ENCODE measurements at regions not wholly inside any gene's neighbourhood (a gene's known extent, or its start where the extent isn't known, plus 50 kb on each side); places are given as distances from the start of the nearest gene placed in this dataset.

- no peak for DNase-seq (ENCODE audit: low read depth)
These were observed 951.7 kb upstream of the LCORL start for GRCh38 chr4:18973296-18973695.

GRCh38 chr4:18961879-18962278 lies 940.3 kb upstream of the LCORL start:
- no peak for DNase-seq (ENCODE audit: low read depth)

- no peak for DNase-seq (ENCODE audit: low read depth)
These were observed 939.7 kb upstream of the LCORL start for GRCh38 chr4:18961266-18961665.

- DNase-seq (ENCODE audit: low read depth), result peak; percentile 90
These were observed 936.2 kb upstream of the LCORL start for GRCh38 chr4:18957716-18958115.

GRCh38 chr4:18954538-18954937 lies 933.0 kb upstream of the LCORL start:
- peak; percentile 95 for DNase-seq (ENCODE audit: low read depth)

GRCh38 chr4:18953613-18954012 lies 932.1 kb upstream of the LCORL start:
- DNase-seq (ENCODE audit: low read depth), result no peak

- DNase-seq (ENCODE audit: low read depth), result no peak
These were observed 923.9 kb upstream of the LCORL start for GRCh38 chr4:18945464-18945863.

- DNase-seq (ENCODE audit: low read depth), result no peak
These were observed 921.3 kb upstream of the LCORL start for GRCh38 chr4:18942874-18943273.

GRCh38 chr4:18938343-18939099 lies 917.0 kb upstream of the LCORL start:
- peak; percentile 97 for DNase-seq (ENCODE audit: low read depth)

- DNase-seq (ENCODE audit: low read depth), result peak; percentile 26
These were observed 916.2 kb upstream of the LCORL start for GRCh38 chr4:18937746-18938145.

GRCh38 chr4:18937080-18937479 lies 915.5 kb upstream of the LCORL start:
- no peak for DNase-seq (ENCODE audit: low read depth)

GRCh38 chr4:18935659-18936345 lies 914.2 kb upstream of the LCORL start:
- peak; percentile 93 for DNase-seq (ENCODE audit: low read depth)

GRCh38 chr4:18934197-18934596 lies 912.6 kb upstream of the LCORL start:
- DNase-seq (ENCODE audit: low read depth), result no peak

- DNase-seq (ENCODE audit: low read depth), result no peak
These were observed 911.3 kb upstream of the LCORL start for GRCh38 chr4:18932730-18933339.

GRCh38 chr4:18931643-18932377 lies 910.3 kb upstream of the LCORL start:
- no peak for DNase-seq (ENCODE audit: low read depth)

GRCh38 chr4:18930487-18930886 lies 908.9 kb upstream of the LCORL start:
- DNase-seq (ENCODE audit: low read depth), result no peak

- peak; percentile 3 for DNase-seq (ENCODE audit: low read depth)
These were observed 902.1 kb upstream of the LCORL start for GRCh38 chr4:18923496-18924161.

GRCh38 chr4:18917689-18918088 lies 896.1 kb upstream of the LCORL start:
- no peak for DNase-seq (ENCODE audit: low read depth)

GRCh38 chr4:18914182-18914581 lies 892.6 kb upstream of the LCORL start:
- no peak for DNase-seq (ENCODE audit: low read depth)

GRCh38 chr4:18894928-18895327 lies 873.4 kb upstream of the LCORL start:
- DNase-seq (ENCODE audit: low read depth), result no peak

GRCh38 chr4:18882468-18882867 lies 860.9 kb upstream of the LCORL start:
- peak; percentile 95 for DNase-seq (ENCODE audit: low read depth)

GRCh38 chr4:18881556-18881955 lies 860.0 kb upstream of the LCORL start:
- no peak for DNase-seq (ENCODE audit: low read depth)
